Fibroblast of the aortic adventitia (primary cell): ENCODE measurements at regions not wholly inside any gene's neighbourhood (a gene's known extent, or its start where the extent isn't known, plus 50 kb on each side); places are given as distances from the start of the nearest gene placed in this dataset.

Source experiments
- DNase-seq: peaks from one replicate; pipeline ENCODE4 v3.0.0-alpha.2; 2010; ENCODE audit warnings: low read depth
- H3K4me3 ChIP-seq: 2 replicates; pipeline ENCODE4 v1.5.1; 2011; ENCODE audit warnings: low read depth, mild to moderate bottlenecking, control low read depth, low read length, moderate library complexity
- CTCF ChIP-seq: IDR thresholded peaks from 2 replicates; pipeline ENCODE4 v1.5.1; 2011; ENCODE audit warnings: mild to moderate bottlenecking, low read length, control low read depth, inconsistent platforms; ENCODE audit not compliant: insufficient read depth

- DNase-seq: no peak
- H3K4me3 ChIP-seq: no peak overlapping the region
- no peak for TF ChIP-seq CTCF
Observed at GRCh38 chr5:172550996-172551395, 90.1 kb upstream of the NEURL1B start.

- TF ChIP-seq CTCF: no peak
- DNase-seq: no peak
- no peak overlapping the region for H3K4me3 ChIP-seq
Observed at GRCh38 chr5:172550096-172550765, 90.8 kb upstream of the NEURL1B start.

- no peak for TF ChIP-seq CTCF
Observed at GRCh38 chr5:172549696-172550095, 91.4 kb upstream of the NEURL1B start.

GRCh38 chr5:172548981-172549687 lies 91.9 kb upstream of the NEURL1B start:
- DNase-seq: no peak
- no peak for TF ChIP-seq CTCF
- no peak overlapping the region for H3K4me3 ChIP-seq

More at GRCh38 chr5:172549696-172550095, 91.4 kb upstream of the NEURL1B start:
- no peak for DNase-seq
- H3K4me3 ChIP-seq: no peak overlapping the region

GRCh38 chr5:172548311-172548731 lies 92.7 kb upstream of the NEURL1B start:
- TF ChIP-seq CTCF: no peak
- no peak for DNase-seq
- no peak overlapping the region for H3K4me3 ChIP-seq

- DNase-seq: no peak
- TF ChIP-seq CTCF: no peak
- no peak overlapping the region for H3K4me3 ChIP-seq
Observed at GRCh38 chr5:172546196-172546595, 91.9 kb upstream of the SH3PXD2B start.
